Stimulated activated CD4-positive, alpha-beta T cell treated with anti-CD3 and anti-CD28 coated beads, TNF-alpha, amount 100 ng/mL, for 24 hours (primary cell): ENCODE measurements at regions not wholly inside any gene's neighbourhood (a gene's known extent, or its start where the extent isn't known, plus 50 kb on each side); places are given as distances from the start of the nearest gene placed in this dataset.
"Not testable (repeated sequence)": the region's sequence is repeated elsewhere in the genome, so short reads cannot be mapped to it uniquely, and the experiment has no call there.

Experiments
- DNase-seq, 3 experiments: peaks; one replicate each; pipeline ENCODE4 v3.0.0-alpha.2; 2020; ENCODE audit warnings: low read depth in 3 of 3

- no peak for DNase-seq
These were observed 580.2 kb downstream of the EBF1 start for GRCh38 chr5:158519433-158520021.

DNA sequence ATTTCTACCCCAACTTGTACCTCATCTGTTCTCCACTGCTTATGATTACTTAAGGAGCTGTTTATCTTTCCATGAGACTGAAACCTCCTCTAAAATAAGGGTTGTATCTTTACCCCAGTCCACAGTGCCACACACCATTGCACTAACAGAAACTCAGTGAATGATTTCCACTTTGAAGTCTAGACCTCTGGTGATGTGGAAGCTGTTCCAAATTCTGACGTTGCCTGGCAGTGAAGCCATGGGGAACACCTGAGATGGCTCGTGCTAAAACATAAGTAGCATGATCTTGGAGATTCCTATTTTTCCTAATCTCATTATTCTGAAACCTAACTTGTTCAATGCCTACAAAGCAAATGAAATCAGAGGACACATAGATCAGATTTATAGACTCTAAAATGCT is 583.2 kb downstream of the EBF1 start:
- no peak for DNase-seq

DNA sequence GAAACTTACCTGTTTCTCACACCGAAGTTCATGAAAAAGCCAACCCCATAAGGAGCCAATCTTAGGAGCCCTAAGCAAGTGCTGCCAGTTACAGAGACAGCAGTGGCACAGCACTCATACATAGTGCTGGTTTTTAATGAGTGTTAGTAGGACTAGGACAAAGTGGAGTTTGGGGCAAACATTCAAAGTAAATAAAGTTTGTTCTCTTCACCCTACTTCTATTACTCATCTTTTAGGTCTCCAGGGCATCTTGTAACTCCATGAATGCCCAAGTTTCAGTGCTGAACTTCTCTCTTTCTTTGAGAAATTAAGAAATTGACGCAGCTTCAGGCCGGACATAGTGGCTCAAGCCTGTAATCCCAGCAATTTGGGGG is 584.7 kb downstream of the EBF1 start:
- DNase-seq: no peak

GRCh38 chr5:158514319-158514985 is 585.3 kb downstream of the EBF1 start:
- no peak for DNase-seq

DNA sequence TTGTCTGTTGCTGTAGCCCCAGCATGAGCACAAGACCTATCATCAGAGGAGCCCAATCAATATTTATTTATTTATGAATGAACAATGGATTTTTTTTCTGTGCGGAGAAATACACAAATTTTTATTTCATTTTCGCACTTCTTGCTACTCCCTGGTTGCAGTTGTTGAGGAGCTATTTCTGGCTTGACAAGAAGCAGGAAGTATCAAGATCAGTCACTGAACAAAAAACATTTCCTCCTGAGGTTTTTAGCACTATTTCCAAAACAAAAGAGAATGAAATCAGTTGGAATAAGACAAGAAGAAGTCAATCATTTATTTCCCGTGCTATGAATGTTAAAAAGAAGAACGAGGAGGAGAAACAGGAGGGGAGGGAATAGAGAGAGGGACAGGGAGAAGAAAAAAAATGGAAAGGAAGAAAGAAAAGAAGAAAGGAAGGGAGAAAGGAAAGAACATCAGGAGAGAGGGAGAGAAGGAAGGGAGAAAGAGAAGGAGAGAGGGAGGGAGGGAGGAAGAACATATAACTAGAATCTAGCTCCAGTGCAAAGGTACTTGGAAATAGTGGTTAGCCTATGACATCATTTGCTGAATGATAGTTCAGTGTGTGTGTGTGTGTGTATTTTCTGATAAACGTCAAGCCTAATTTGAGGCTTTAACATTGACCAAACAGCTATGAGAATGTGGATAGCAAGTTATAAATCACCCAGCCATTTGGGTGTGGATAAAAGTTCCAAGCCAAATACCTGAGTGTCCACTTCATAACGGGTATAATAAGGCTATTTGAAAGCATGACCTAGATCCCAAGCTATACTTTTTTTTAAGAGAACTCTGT is 586.0 kb downstream of the EBF1 start:
- DNase-seq: no peak

DNA sequence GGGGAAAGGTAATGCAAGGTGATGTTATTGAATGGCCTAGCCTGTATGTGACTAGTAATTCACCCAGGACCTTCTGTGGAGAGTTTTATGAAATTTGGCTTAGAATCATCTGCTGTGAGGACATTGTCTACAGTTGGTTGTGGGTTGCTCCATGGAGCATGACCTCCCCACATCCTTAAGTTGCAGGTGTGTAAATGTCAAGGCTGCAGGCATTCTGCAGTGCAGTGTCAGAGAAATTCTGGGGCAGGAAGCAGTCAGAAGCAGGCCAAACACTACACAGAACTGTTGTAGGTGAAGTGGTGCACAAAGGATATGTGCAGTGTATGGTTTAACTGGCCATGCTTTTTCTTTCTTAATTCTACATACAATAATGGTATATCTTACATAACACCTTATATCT is 588.3 kb downstream of the EBF1 start:
- no peak for DNase-seq

DNA sequence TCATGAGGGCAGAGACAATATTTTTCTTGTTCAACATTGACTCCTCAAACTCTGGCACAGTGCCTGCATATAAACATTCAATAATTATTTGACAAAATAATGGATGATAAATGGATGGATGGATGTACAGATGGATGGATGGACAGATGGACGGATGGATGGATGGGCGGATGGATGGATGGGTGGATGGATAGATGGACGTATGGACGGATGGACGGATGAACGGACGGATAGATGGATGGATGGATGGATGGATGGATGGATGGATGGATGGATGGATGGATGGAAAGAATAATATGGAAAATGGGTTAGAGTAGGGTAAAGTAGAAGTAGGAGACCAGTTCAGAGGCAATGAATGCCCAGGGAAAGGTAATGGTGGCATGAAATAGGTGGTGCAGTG is 589.2 kb downstream of the EBF1 start:
- DNase-seq: no peak

DNA sequence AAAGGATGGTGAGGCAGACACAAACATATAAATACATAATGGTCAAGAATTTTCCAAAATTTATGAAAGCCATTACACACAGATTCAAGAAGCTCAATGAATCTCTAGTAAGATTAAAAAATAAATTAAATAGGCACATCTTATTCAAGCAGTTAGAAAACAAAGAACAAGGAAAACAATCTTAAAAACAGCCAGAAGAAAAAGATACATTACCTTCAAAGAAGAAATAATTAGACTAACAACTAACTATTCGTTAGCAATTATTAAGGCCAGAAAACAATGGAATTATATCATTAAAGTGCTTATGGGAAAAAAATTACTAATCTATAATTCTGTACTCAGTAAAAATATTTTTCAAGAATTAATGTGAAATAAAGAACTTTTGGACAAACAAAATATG is 593.1 kb downstream of the EBF1 start:
- DNase-seq: no peak

GRCh38 chr5:158502686-158503085 is 597.0 kb downstream of the EBF1 start:
- DNase-seq: no peak

DNA sequence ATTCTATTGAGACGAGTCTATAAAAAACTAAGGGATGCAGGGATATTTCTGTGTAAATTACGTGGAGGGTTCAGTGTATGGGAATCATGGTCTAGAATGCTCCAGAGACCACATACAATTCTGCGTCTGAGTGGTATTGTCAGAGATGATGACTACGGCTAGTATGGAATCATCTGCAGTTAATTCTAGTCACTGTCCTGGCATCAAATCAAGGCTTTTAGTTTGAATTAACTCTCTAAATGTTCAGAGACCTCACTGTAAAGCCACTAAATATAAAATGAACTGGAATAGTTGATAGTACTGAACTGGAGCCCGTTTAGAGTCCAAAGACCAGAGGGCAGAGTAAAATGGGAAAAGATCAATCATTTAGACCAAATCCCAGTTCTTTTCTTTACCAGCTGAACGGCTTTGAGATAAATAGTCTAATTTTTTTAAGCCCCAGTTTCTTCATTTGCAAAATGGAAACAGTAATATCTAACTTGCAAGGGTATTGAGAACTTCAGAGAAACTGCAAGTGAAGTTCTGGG is 599.8 kb downstream of the EBF1 start:
- DNase-seq: no peak

GRCh38 chr5:158499075-158499891 is 600.4 kb downstream of the EBF1 start:
- DNase-seq: no peak

- no peak for DNase-seq
These were observed 603.1 kb downstream of the EBF1 start for GRCh38 chr5:158496624-158497023.

DNA sequence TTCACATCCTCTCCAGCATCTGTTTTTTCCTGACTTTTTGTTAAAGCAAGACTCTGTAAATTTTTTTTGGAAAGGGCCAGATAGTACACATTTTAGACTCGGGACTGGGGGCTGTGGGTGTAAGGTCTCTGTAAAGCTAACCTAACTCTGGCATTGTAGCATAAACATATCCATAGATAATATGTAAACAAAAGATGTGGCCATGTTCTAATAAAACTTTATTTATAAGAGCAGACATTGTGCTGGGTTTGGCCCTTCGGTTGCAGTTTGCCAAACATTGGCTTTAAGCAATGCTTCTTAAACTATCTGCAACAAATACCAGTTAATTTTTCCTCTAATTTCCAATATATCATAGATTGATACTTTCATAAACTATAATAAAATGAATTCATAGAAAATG is 605.2 kb downstream of the EBF1 start:
- no peak for DNase-seq

- DNase-seq: not testable (repeated sequence)
These were observed 605.7 kb downstream of the EBF1 start for GRCh38 chr5:158494044-158494443.

- DNase-seq: no peak
These were observed 606.9 kb downstream of the EBF1 start for GRCh38 chr5:158492841-158493242.

DNA sequence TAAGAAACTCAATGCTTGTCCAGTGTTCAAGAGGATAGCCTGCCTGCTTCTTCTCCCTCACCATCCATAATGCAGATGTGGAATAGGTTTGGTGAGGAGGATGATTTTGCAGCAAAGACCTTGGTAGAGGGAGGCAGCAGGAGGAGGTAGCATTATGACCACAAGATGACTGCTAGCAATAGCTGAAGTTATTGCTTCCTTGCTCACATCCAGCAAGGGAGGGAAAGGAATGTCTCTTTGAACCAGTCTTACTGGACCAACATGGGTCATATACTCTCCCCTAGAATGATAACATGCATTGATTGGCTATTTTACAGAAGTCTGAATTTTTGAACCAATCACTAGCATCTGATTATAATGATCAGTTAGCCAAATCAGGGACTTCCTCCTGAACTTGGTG is 607.6 kb downstream of the EBF1 start:
- no peak for DNase-seq

GRCh38 chr5:158487664-158488063 is 612.1 kb downstream of the EBF1 start:
- DNase-seq: no peak

DNA sequence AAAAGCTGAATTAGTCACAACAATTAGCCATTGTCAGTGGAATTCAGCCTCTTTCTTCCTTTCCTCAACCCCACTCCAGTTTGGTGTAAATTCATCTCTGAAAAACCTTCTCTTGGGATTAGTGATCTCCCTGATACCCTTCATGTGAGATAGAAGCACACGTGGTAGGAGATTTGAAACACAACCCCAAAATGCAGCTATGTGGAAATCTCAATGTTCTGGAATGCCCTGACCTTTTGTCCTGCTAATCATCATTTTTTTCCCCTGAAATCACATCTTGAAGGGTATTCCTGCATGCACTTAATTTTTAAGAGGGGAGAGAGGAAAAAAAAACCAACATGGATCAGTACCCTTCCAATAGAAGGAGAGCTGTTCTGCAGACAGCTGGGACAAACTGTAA is 612.6 kb downstream of the EBF1 start:
- no peak for DNase-seq

- no peak for DNase-seq
These were observed 613.1 kb downstream of the EBF1 start for GRCh38 chr5:158486566-158486965.

GRCh38 chr5:158485604-158486081 is 614.1 kb downstream of the EBF1 start:
- no peak for DNase-seq

- DNase-seq: no peak
These were observed 614.7 kb downstream of the EBF1 start for GRCh38 chr5:158485047-158485446.

- no peak for DNase-seq
These were observed 615.6 kb downstream of the EBF1 start for GRCh38 chr5:158484150-158484549.
